K562 (cell line): ENCODE measurements at regions not wholly inside any gene's neighbourhood (a gene's known extent, or its start where the extent isn't known, plus 50 kb on each side); places are given as distances from the start of the nearest gene placed in this dataset.

ENCODE experiments used
- ATAC-seq: fragments of 200-7000 bp; cut with Tn5 transposase; 3 replicates; pipeline ENCODE4 v1.9.1; 2020; ENCODE audit warnings: moderate library complexity
- BruUV-seq: library from RNA; stranded (reverse); fragments of 400-500 nt; replicated peaks from 2 replicates; lab custom pipeline; 2021; lab: Mats Ljungman, UMichigan
- CTCF ChIA-PET: fragments of 300-600 bp; formaldehyde crosslinking; extraction: SDS; loops from one replicate; lab custom pipeline; 2021; ENCODE audit warnings: low intra/inter-chr PET ratio; lab: Yijun Ruan, JAX
- POLR2A ChIA-PET: fragments of 300-600, 350-650 bp; sonication (Branson Sonifier 250); formaldehyde crosslinking; extraction: SDS; loops from one replicate; lab custom pipeline; 2021; ENCODE audit warnings: antibody characterized with exemption, inconsistent platforms; lab: Yijun Ruan, JAX
- DNase-seq, 4 experiments: peaks; one replicate each; pipeline versions ENCODE4 v3.0.0 to v3.0.0-alpha.2; 2011 to 2018; ENCODE audit warnings: low spot score in 3 of 4, mixed read lengths in 3 of 4; ENCODE audit errors: extremely low read depth in 1 of 4
- FAIRE-seq: peaks from 2 replicates; lab custom pipeline; 2011; peaks lifted over from hg19 to GRCh38; lab: Jason Lieb, UNC
- H2AFZ ChIP-seq: 2 replicates; pipeline ENCODE4 v1.6.0; 2011; ENCODE audit warnings: low read depth, low read length, control low read depth, inconsistent platforms
- H3K27ac ChIP-seq: fragments of 200-600 bp; 3 replicates; pipeline ENCODE4 v1.8.0; 2011; ENCODE audit warnings: low read depth, mild to moderate bottlenecking, control low read depth, inconsistent platforms, low read length, moderate library complexity, mixed read lengths; ENCODE audit errors: extremely low read depth
- H3K27me3 ChIP-seq, 2 experiments: fragments of 300-600 bp in 1 of 2; 2 replicates in 1 of 2; 3 replicates in 1 of 2; pipeline versions ENCODE4 v1.6.0 to v1.8.0; 2011; ENCODE audit warnings: inconsistent platforms in 2 of 2, low read length in 2 of 2, mild to moderate bottlenecking in 1 of 2, mixed read lengths in 1 of 2, moderate library complexity in 1 of 2; ENCODE audit not compliant: control insufficient read depth in 2 of 2, insufficient read depth in 2 of 2
- H3K36me3 ChIP-seq: fragments of 300-600 bp; 3 replicates; pipeline ENCODE4 v1.8.0; 2011; ENCODE audit warnings: mild to moderate bottlenecking, low read length, inconsistent platforms; ENCODE audit not compliant: control insufficient read depth, insufficient read depth
- H3K4me1 ChIP-seq, 2 experiments: fragments of 200-600 bp in 1 of 2; replicated peaks in 1 of 2; 2 replicates in 1 of 2; 3 replicates in 1 of 2; pipeline versions ENCODE4 v1.5.1 to v1.8.0; 2011; ENCODE audit warnings: inconsistent platforms in 2 of 2, low read length in 2 of 2, mild to moderate bottlenecking in 1 of 2, mixed read lengths in 1 of 2, moderate library complexity in 1 of 2; ENCODE audit not compliant: control insufficient read depth in 2 of 2, insufficient read depth in 2 of 2
- H3K4me2 ChIP-seq: 2 replicates; pipeline ENCODE4 v1.6.1; 2011; ENCODE audit warnings: low read length, control low read depth, inconsistent platforms, mixed read lengths; ENCODE audit not compliant: insufficient read depth
- H3K4me3 ChIP-seq: fragments of 200-600 bp; sonication (generic), shearing (Covaris generic); 2 replicates; pipeline ENCODE4 v1.5.1; 2016; ENCODE audit warnings: control low read depth, inconsistent platforms
- H3K79me2 ChIP-seq: fragments of 200-600 bp; 3 replicates; pipeline ENCODE4 v1.8.0; 2011; ENCODE audit warnings: low read length, inconsistent platforms; ENCODE audit not compliant: control insufficient read depth, insufficient read depth
- H3K9ac ChIP-seq, 2 experiments: 2 replicates each; pipeline versions ENCODE4 v1.6.0 to v1.6.1; 2011; ENCODE audit warnings: low read depth in 2 of 2, low read length in 2 of 2, control low read depth in 1 of 2, inconsistent platforms in 1 of 2, mild to moderate bottlenecking in 1 of 2, mixed read lengths in 1 of 2; ENCODE audit not compliant: insufficient read depth in 1 of 2
- H3K9me1 ChIP-seq: one replicate; pipeline ENCODE4 v1.6.0; 2011; ENCODE audit warnings: inconsistent platforms, mild to moderate bottlenecking, low read length, moderate library complexity; ENCODE audit not compliant: control insufficient read depth, insufficient read depth
- H3K9me3 ChIP-seq: replicated peaks from 2 replicates; pipeline ENCODE4 v1.5.1; 2011; ENCODE audit warnings: low read depth, low read length, inconsistent platforms; ENCODE audit not compliant: control insufficient read depth, insufficient read depth
- H4K20me1 ChIP-seq: replicated peaks from 2 replicates; pipeline ENCODE4 v1.6.1; 2011; ENCODE audit warnings: low read length, inconsistent platforms, mixed read lengths; ENCODE audit not compliant: control insufficient read depth, insufficient read depth
- ARNT ChIP-seq, 2 experiments: fragments of 450-650 bp; IDR thresholded peaks; 2 replicates each; pipeline ENCODE4 v1.6.1; 2016; ENCODE audit warnings: mild to moderate bottlenecking in 1 of 2
- BACH1 ChIP-seq: fragments of 200-800 bp; sonication (Bioruptor generic); IDR thresholded peaks from 2 replicates; pipeline ENCODE4 v1.6.1; 2016; ENCODE audit warnings: missing genetic modification characterization, missing compliant biosample characterization
- CCAR2 ChIP-seq: fragments of 200-400 bp; formaldehyde crosslinking; IDR thresholded peaks from 2 replicates; pipeline ENCODE4 v1.6.1; 2017; ENCODE audit warnings: mild to moderate bottlenecking, low read depth, low read length
- COPS2 ChIP-seq: fragments of 450-650 bp; conservative IDR thresholded peaks from 2 replicates; pipeline ENCODE4 v1.6.1; 2016; ENCODE audit warnings: mild to moderate bottlenecking, moderate library complexity
- CREB1 ChIP-seq, 2 experiments: sonication (generic) in 1 of 2; formaldehyde crosslinking in 1 of 2; IDR thresholded peaks; 2 replicates each; pipeline versions ENCODE4 v1.6.1 to v1.8.0; 2012 to 2022; ENCODE audit warnings: inconsistent platforms in 1 of 2, mild to moderate bottlenecking in 1 of 2, missing genetic modification reagents in 1 of 2, moderate library complexity in 1 of 2
- FOXJ3 ChIP-seq: sonication (generic); formaldehyde crosslinking; IDR thresholded peaks from 2 replicates; pipeline ENCODE4 v1.4.0; 2020; ENCODE audit warnings: mild to moderate bottlenecking, missing genetic modification reagents
- KDM1A ChIP-seq, 2 experiments: fragments of 450-650 bp; IDR thresholded peaks; 2 replicates each; pipeline ENCODE4 v1.6.1; 2016; ENCODE audit warnings: mild to moderate bottlenecking in 2 of 2
- MCM2 ChIP-seq: fragments of 450-650 bp; IDR thresholded peaks from 2 replicates; pipeline ENCODE4 v1.6.1; 2017; ENCODE audit warnings: low read depth, mild to moderate bottlenecking
- RNF2 ChIP-seq: sonication (generic); IDR thresholded peaks from 2 replicates; pipeline ENCODE4 v1.6.1; 2016
- RUNX1 ChIP-seq: sonication (generic); IDR thresholded peaks from 2 replicates; pipeline ENCODE4 v1.6.1; 2016; ENCODE audit warnings: antibody characterized with exemption, low read depth
- SMARCA4 ChIP-seq: fragments of 450-650 bp; IDR thresholded peaks from 2 replicates; pipeline ENCODE4 v1.6.1; 2016
- STAT5A ChIP-seq: IDR thresholded peaks from 2 replicates; pipeline ENCODE4 v1.6.1; 2012; ENCODE audit warnings: low read length, inconsistent platforms, borderline replicate concordance
- STAT6 ChIP-seq: sonication (generic); formaldehyde crosslinking; IDR thresholded peaks from 2 replicates; pipeline ENCODE4 v1.8.1; 2023; ENCODE audit warnings: mild to moderate bottlenecking, missing genetic modification reagents
- TCF3 ChIP-seq: sonication (generic); formaldehyde crosslinking; IDR thresholded peaks from 2 replicates; pipeline ENCODE4 v1.4.0; 2020; ENCODE audit warnings: mild to moderate bottlenecking, missing genetic modification reagents
- ZBTB9 ChIP-seq: fragments of 450-650 bp; formaldehyde crosslinking; IDR thresholded peaks from 2 replicates; pipeline ENCODE4 v1.4.0; 2020; ENCODE audit warnings: mild to moderate bottlenecking, moderate library complexity
- ZNF121 ChIP-seq: sonication (generic); formaldehyde crosslinking; conservative IDR thresholded peaks from 2 replicates; pipeline ENCODE4 v1.8.0; 2022; ENCODE audit warnings: missing genetic modification reagents
- ZNF133 ChIP-seq: fragments of 250-450 bp; sonication (Bioruptor Pico); IDR thresholded peaks from 2 replicates; pipeline ENCODE4 v1.4.0; 2020; ENCODE audit warnings: mild to moderate bottlenecking
- ZNF263 ChIP-seq: sonication (generic); formaldehyde crosslinking; IDR thresholded peaks from 2 replicates; pipeline ENCODE4 v1.8.0; 2022; ENCODE audit warnings: mild to moderate bottlenecking, missing genetic modification reagents, borderline replicate concordance
- WGBS: fragments of 100-300 bp; shearing (Covaris generic); methylation state at CpG from one replicate; pipeline ENCODE4 v1.1.6; 2016; ENCODE audit warnings: low coverage, mixed read lengths; ENCODE audit not compliant: insufficient coverage; ENCODE audit errors: missing lambda C conversion rate; 5-methylcytosine and 5-hydroxymethylcytosine counted together
- in situ Hi-C: fragments of 300-500 bp; cut with MboI; formaldehyde crosslinking; loops from 4 replicates; pipeline ENCODE4 v1.15.0; 2018; ENCODE audit warnings: inconsistent platforms, mixed read lengths
- intact Hi-C: fragments of 100-400 bp; cut with micrococcal nuclease; formaldehyde crosslinking; loops from 2 replicates; pipeline ENCODE4 v1.14.2; 2022

DNA sequence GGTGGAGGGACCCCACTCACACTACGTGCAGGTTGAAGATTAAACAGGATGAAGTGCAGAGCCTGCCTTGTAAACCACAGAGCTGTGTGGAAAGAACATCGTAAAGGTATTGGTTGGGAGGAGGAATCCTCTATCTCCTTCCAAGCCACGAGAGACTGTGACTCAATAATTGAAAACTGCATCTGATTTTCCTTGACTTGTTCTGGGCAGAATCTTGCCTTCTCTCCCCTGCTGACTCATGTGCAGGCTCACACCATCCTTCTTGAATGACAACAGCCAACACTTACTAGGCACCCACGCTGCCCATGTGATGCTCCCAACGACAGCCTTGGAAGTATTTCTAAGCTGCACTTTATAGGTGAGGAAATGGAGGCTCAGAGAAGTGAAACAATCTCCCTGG is 563.0 kb downstream of the MIAT start:
- FAIRE-seq = no peak
- CTCF ChIA-PET = no interaction called here
- in situ Hi-C loops = no loop called here

More for the DNA sequence above, 563.0 kb downstream of the MIAT start:
- BruUV-seq = no TSS peak
- ATAC-seq = no peak
- Histone ChIP-seq H3K36me3 (no peaks in the 10 kb centered on the region), H3K27ac (no peak overlapping the region), H3K79me2 (no peaks in the 10 kb centered on the region), H3K27me3 (no peaks in the 10 kb centered on the region), H3K9me3 (no peaks in the 10 kb centered on the region), H3K4me1 (no peaks in the 10 kb centered on the region), H3K4me2 (no peak overlapping the region), H2AFZ (no peak overlapping the region), H3K4me3 (no peak overlapping the region), H3K9ac (no peak overlapping the region), H4K20me1 (no peaks in the 10 kb centered on the region; the same call in 1 of the 2 replicates), H3K9me1 (no peaks in the 10 kb centered on the region)
- TF ChIP-seq TCF3 (CRISPR knock-in tag) = no peak
- no peak for TF ChIP-seq STAT6 (CRISPR knock-in tag)
- TF ChIP-seq CCAR2 = no peak
- TF ChIP-seq MCM2 = no peak
- TF ChIP-seq BACH1 (tag) = no peak
- no peak for TF ChIP-seq ZNF263 (CRISPR knock-in tag)
- TF ChIP-seq ZNF121 (CRISPR knock-in tag) = no peak
- TF ChIP-seq ZBTB9 (CRISPR knock-in tag) = no peak
- no peak for TF ChIP-seq CREB1 (IDR thresholded peaks at IDR 0.05)
- no peak for TF ChIP-seq CREB1 (CRISPR knock-in tag; IDR thresholded peaks at IDR 0.05)
- no peak for TF ChIP-seq RUNX1
- no peak for TF ChIP-seq RNF2
- no peak for TF ChIP-seq STAT5A
- TF ChIP-seq SMARCA4 = no peak
- TF ChIP-seq ARNT (IDR thresholded peaks at IDR 0.05) = no peak
- TF ChIP-seq COPS2 = no peak
- no peak for TF ChIP-seq FOXJ3 (CRISPR knock-in tag)
- TF ChIP-seq ZNF133 (CRISPR knock-in tag) = no peak
- TF ChIP-seq KDM1A (IDR thresholded peaks at IDR 0.05) = no peak
- 0% methylated on average over 5 of the region's 5 CpGs for WGBS
- POLR2A ChIA-PET = no interaction called here
- intact Hi-C loops = no loop called here
- DNase-seq = no peak
